ENCODE measurements at regions not wholly inside any gene's neighbourhood (a gene's known extent, or its start where the extent isn't known, plus 50 kb on each side); places are given as distances from the start of the nearest gene placed in this dataset.

DNA sequence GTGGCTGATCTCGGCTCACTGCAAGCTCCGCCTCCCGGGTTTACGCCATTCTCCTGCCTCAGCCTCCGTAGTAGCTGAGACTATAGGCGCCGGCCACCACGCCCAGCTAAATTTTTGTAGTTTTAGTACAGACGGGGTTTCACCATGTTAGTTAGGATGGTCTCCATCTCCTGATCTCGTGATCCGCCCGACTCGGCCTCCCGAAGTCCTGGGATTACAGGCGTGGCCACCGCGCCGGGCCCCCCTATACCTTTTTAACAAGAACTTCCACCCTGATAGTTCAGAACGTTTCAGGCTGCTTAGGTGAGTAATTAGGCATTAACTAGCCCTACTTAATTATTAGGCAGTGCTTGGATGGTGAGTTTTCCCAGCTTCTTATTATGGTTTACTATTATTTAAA is 552.5 kb downstream of the BCKDHB start (continued):
- TF ChIP-seq, protein P1, sequence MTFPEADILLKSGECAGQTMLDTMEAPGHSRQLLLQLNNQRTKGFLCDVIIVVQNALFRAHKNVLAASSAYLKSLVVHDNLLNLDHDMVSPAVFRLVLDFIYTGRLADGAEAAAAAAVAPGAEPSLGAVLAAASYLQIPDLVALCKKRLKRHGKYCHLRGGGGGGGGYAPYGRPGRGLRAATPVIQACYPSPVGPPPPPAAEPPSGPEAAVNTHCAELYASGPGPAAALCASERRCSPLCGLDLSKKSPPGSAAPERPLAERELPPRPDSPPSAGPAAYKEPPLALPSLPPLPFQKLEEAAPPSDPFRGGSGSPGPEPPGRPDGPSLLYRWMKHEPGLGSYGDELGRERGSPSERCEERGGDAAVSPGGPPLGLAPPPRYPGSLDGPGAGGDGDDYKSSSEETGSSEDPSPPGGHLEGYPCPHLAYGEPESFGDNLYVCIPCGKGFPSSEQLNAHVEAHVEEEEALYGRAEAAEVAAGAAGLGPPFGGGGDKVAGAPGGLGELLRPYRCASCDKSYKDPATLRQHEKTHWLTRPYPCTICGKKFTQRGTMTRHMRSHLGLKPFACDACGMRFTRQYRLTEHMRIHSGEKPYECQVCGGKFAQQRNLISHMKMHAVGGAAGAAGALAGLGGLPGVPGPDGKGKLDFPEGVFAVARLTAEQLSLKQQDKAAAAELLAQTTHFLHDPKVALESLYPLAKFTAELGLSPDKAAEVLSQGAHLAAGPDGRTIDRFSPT (tag by site-specific recombination; IDR thresholded peaks at IDR 0.05), result no peak
- TF ChIP-seq FEZF1 (tag by site-specific recombination; IDR thresholded peaks at IDR 0.05), result no peak

- CTCF ChIA-PET, result no interaction called here
- no peak overlapping the region for H3K27ac ChIP-seq (ENCODE audit: extremely low read depth, low read depth, low read length)
- H3K9me3 ChIP-seq (ENCODE audit: control insufficient read depth, insufficient read depth, low read depth, low read length), result no peaks in the 10 kb centered on the region
- TF ChIP-seq PRDM2 (tag by site-specific recombination; IDR thresholded peaks at IDR 0.05; ENCODE audit: borderline replicate concordance) (no peak), ZNF350 (tag by site-specific recombination; IDR thresholded peaks at IDR 0.05) (no peak)
- POLR2A ChIA-PET, result no interaction called here
- H3K36me3 ChIP-seq (ENCODE audit: control insufficient read depth in 2 of 2, insufficient read depth in 1 of 2, low read length in 2 of 2), result no peaks in the 10 kb centered on the region
- H3K4me1 ChIP-seq (ENCODE audit: control insufficient read depth, insufficient read depth, low read length), result no peaks in the 10 kb centered on the region
- no peak overlapping the region for H3K4me3 ChIP-seq (ENCODE audit: low read depth, low read length)
Measured at GRCh38 chr6:80647156-80647555, 540.7 kb downstream of the BCKDHB start.

GRCh38 chr6:80643881-80644280 is 537.4 kb downstream of the BCKDHB start:
- Histone ChIP-seq H3K9me3 (ENCODE audit: control insufficient read depth, insufficient read depth, low read depth, low read length) (no peaks in the 10 kb centered on the region), H3K4me1 (ENCODE audit: control insufficient read depth, insufficient read depth, low read length) (no peaks in the 10 kb centered on the region), H3K27ac (ENCODE audit: extremely low read depth, low read depth, low read length) (no peak overlapping the region), H3K4me3 (ENCODE audit: low read depth, low read length) (no peak overlapping the region), H3K36me3 (ENCODE audit: control insufficient read depth in 2 of 2, insufficient read depth in 1 of 2, low read length in 2 of 2) (no peaks in the 10 kb centered on the region)
- POLR2A ChIA-PET, result no interaction called here
- no peak for TF ChIP-seq ZNF324 (tag by site-specific recombination; IDR thresholded peaks at IDR 0.05)
- TF ChIP-seq ZNF292 (tag by site-specific recombination; IDR thresholded peaks at IDR 0.05; ENCODE audit: borderline replicate concordance, low read depth), result no peak
- TF ChIP-seq ZNF791 (tag by site-specific recombination; IDR thresholded peaks at IDR 0.05), result no peak
- no peak for TF ChIP-seq YY1 (tag by site-specific recombination; IDR thresholded peaks at IDR 0.05)
- TF ChIP-seq ZSCAN30 (tag by site-specific recombination; IDR thresholded peaks at IDR 0.05), result no peak
- TF ChIP-seq, protein P2, sequence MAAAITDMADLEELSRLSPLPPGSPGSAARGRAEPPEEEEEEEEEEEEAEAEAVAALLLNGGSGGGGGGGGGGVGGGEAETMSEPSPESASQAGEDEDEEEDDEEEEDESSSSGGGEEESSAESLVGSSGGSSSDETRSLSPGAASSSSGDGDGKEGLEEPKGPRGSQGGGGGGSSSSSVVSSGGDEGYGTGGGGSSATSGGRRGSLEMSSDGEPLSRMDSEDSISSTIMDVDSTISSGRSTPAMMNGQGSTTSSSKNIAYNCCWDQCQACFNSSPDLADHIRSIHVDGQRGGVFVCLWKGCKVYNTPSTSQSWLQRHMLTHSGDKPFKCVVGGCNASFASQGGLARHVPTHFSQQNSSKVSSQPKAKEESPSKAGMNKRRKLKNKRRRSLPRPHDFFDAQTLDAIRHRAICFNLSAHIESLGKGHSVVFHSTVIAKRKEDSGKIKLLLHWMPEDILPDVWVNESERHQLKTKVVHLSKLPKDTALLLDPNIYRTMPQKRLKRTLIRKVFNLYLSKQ (tag by site-specific recombination; IDR thresholded peaks at IDR 0.05; ENCODE audit: borderline replicate concordance), result no peak
- TF ChIP-seq MZF1 (tag by site-specific recombination; IDR thresholded peaks at IDR 0.05; ENCODE audit: borderline replicate concordance), result no peak
- TF ChIP-seq SP2 (tag by site-specific recombination; IDR thresholded peaks at IDR 0.05), result no peak
- TF ChIP-seq ZNF677 (tag by site-specific recombination; IDR thresholded peaks at IDR 0.05), result no peak
- TF ChIP-seq ZNF391 (tag by site-specific recombination; IDR thresholded peaks at IDR 0.05; ENCODE audit: borderline replicate concordance, low read depth), result no peak
- TF ChIP-seq ZXDB (tag by site-specific recombination; IDR thresholded peaks at IDR 0.05), result no peak
- no peak for TF ChIP-seq HOXA7 (CRISPR knock-in tag; IDR thresholded peaks at IDR 0.05; ENCODE audit: borderline replicate concordance)
- TF ChIP-seq, protein P3, sequence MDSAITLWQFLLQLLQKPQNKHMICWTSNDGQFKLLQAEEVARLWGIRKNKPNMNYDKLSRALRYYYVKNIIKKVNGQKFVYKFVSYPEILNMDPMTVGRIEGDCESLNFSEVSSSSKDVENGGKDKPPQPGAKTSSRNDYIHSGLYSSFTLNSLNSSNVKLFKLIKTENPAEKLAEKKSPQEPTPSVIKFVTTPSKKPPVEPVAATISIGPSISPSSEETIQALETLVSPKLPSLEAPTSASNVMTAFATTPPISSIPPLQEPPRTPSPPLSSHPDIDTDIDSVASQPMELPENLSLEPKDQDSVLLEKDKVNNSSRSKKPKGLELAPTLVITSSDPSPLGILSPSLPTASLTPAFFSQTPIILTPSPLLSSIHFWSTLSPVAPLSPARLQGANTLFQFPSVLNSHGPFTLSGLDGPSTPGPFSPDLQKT (IDR thresholded peaks at IDR 0.05; ENCODE audit: borderline replicate concordance, low read depth, low read length), result no peak
- CTCF ChIA-PET, result no interaction called here
